ENCODE measurements at regions not wholly inside any gene's neighbourhood (a gene's known extent, or its start where the extent isn't known, plus 50 kb on each side); places are given as distances from the start of the nearest gene placed in this dataset.

GRCh38 chr5:142204219-142204618, 95.6 kb downstream of the NDFIP1 start:
- intact Hi-C loops (cut with DNase I): no loop called here
- Histone ChIP-seq H3K27me3 (ENCODE audit: control insufficient read depth, insufficient read depth) (no peaks in the 10 kb centered on the region), H3K4me3 (ENCODE audit: low read length) (no peak overlapping the region), H3K9me3 (ENCODE audit: control insufficient read depth, low read length) (no peaks in the 10 kb centered on the region), H3K4me1 (ENCODE audit: control insufficient read depth, insufficient read depth, low read length) (no peaks in the 10 kb centered on the region), H3K27ac (ENCODE audit: low read length) (no peak overlapping the region)
- WGBS: 73% methylated on average over 4 of the region's 4 CpGs
- DNase-seq: no peak
- ATAC-seq: no peak
